ENCODE measurements at regions not wholly inside any gene's neighbourhood (a gene's known extent, or its start where the extent isn't known, plus 50 kb on each side); places are given as distances from the start of the nearest gene placed in this dataset.
"Not testable (repeated sequence)": the region's sequence is repeated elsewhere in the genome, so short reads cannot be mapped to it uniquely, and the experiment has no call there.

GRCh38 chr16:88261814-88262605 lies 120.7 kb upstream of the ZNF469 start:
- not testable (repeated sequence) for TF ChIP-seq CHD1 (IDR thresholded peaks at IDR 0.05; ENCODE audit: low read depth, low read length); USF2 (IDR thresholded peaks at IDR 0.05; ENCODE audit: low read length); CTCF (IDR thresholded peaks at IDR 0.05; ENCODE audit: control extremely low read depth in 1 of 3, insufficient read depth in 1 of 3, low read depth in 1 of 3, low read length in 3 of 3); CEBPB (IDR thresholded peaks at IDR 0.05; ENCODE audit: low read depth, low read length)

All from H1 (cell line).